Loucy (cell line): ENCODE measurements at regions not wholly inside any gene's neighbourhood (a gene's known extent, or its start where the extent isn't known, plus 50 kb on each side); places are given as distances from the start of the nearest gene placed in this dataset.

Experiments used
- CTCF ChIP-seq: fragments of 200-600 bp; sonication (generic); conservative IDR thresholded peaks from 2 replicates; pipeline ENCODE4 v1.5.1; 2014; ENCODE audit warnings: mild to moderate bottlenecking, antibody characterized with exemption, low read length
- EZH2phosphoT487 ChIP-seq: fragments of 200-600 bp; IDR thresholded peaks from 2 replicates; pipeline ENCODE4 v1.6.1; 2018; ENCODE audit warnings: antibody characterized with exemption, mild to moderate bottlenecking, moderate library complexity, borderline replicate concordance

- TF ChIP-seq CTCF = no peak
- TF ChIP-seq EZH2phosphoT487 = no peak
Observed at GRCh38 chr2:237260686-237261085, 153.3 kb downstream of the COL6A3 start.
